ENCODE measurements at regions not wholly inside any gene's neighbourhood (a gene's known extent, or its start where the extent isn't known, plus 50 kb on each side); places are given as distances from the start of the nearest gene placed in this dataset.

- TF ChIP-seq CTCF (IDR thresholded peaks at IDR 0.05) = no peak
- no peak for TF ChIP-seq POLR2A (IDR thresholded peaks at IDR 0.05)
- TF ChIP-seq POLR2AphosphoS5 (IDR thresholded peaks at IDR 0.05) = no peak
Measured at GRCh38 chr10:130751106-130751840, 560.2 kb downstream of the TCERG1L start.
